ENCODE measurements at regions not wholly inside any gene's neighbourhood (a gene's known extent, or its start where the extent isn't known, plus 50 kb on each side); places are given as distances from the start of the nearest gene placed in this dataset.

- no peak for DNase-seq (ENCODE audit: low read depth)
Observed at GRCh38 chr2:48258481-48259149, 55.9 kb upstream of the FOXN2 start.

- no peak for DNase-seq (ENCODE audit: low read depth)
Observed at GRCh38 chr2:48259811-48260210, 54.7 kb upstream of the FOXN2 start.

- DNase-seq (ENCODE audit: low read depth) = no peak
Observed at GRCh38 chr2:48264627-48265026, 49.9 kb upstream of the FOXN2 start.
